ENCODE measurements at regions not wholly inside any gene's neighbourhood (a gene's known extent, or its start where the extent isn't known, plus 50 kb on each side); places are given as distances from the start of the nearest gene placed in this dataset.

DNA sequence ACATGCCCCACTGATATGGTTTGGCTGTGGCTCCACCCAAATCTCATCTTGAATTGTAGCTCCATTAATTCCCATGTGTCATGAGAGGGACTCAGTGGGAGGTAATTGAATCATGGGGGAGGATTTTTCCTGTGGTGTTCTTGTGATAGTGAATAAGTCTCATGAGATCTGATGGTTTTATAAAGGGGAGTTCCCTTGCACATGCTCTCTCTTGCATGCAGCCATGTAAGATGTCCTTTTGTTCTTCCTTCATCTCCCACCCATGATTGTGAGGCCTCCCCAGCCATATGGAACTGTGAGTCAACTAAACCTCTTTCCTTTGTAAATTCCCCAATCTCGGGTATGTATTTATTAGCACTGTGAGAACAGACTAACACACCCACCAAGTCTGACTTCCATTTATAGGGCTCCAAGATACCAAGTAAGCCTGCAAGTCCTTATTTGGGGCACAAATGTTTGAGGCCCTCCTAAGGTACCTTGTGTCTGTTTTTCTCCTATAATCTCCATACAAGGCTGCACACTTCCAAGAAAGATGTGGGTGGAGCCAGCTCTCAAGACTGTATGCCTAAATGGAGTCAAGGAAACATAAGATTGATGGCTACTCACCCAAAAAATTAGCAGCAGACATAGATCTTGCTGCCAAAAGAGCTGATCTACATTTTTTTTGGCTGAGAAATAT is 364.7 kb downstream of the TXNL1 start:
- H4K20me1 ChIP-seq (ENCODE audit: insufficient read depth, low read length) = no peaks in the 10 kb centered on the region
- TF ChIP-seq, protein P1, sequence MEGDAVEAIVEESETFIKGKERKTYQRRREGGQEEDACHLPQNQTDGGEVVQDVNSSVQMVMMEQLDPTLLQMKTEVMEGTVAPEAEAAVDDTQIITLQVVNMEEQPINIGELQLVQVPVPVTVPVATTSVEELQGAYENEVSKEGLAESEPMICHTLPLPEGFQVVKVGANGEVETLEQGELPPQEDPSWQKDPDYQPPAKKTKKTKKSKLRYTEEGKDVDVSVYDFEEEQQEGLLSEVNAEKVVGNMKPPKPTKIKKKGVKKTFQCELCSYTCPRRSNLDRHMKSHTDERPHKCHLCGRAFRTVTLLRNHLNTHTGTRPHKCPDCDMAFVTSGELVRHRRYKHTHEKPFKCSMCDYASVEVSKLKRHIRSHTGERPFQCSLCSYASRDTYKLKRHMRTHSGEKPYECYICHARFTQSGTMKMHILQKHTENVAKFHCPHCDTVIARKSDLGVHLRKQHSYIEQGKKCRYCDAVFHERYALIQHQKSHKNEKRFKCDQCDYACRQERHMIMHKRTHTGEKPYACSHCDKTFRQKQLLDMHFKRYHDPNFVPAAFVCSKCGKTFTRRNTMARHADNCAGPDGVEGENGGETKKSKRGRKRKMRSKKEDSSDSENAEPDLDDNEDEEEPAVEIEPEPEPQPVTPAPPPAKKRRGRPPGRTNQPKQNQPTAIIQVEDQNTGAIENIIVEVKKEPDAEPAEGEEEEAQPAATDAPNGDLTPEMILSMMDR (IDR thresholded peaks at IDR 0.05; ENCODE audit: extremely low read depth, low read depth, low read length) = no peak
- H3K4me3 ChIP-seq (ENCODE audit: insufficient read depth, low read length) = no peak overlapping the region
- H3K36me3 ChIP-seq (ENCODE audit: insufficient read depth, low read length) = no peaks in the 10 kb centered on the region
- H3K4me1 ChIP-seq (ENCODE audit: insufficient read depth, low read length) = no peaks in the 10 kb centered on the region
- H3K4me2 ChIP-seq (ENCODE audit: insufficient read depth, low read length) = no peak overlapping the region
- H3K27me3 ChIP-seq (ENCODE audit: insufficient read depth, low read length) = no peaks in the 10 kb centered on the region
- no peak for DNase-seq (ENCODE audit: insufficient read length, low spot score, missing footprints)
- H3K27ac ChIP-seq (ENCODE audit: low read depth, low read length) = no peak overlapping the region
- H2AFZ ChIP-seq (ENCODE audit: low read length) = no peak overlapping the region
- H3K9me3 ChIP-seq (ENCODE audit: low read depth, low read length) = no peaks in the 10 kb centered on the region
- no peaks in the 10 kb centered on the region for H3K79me2 ChIP-seq (ENCODE audit: insufficient read depth, low read length)

DNA sequence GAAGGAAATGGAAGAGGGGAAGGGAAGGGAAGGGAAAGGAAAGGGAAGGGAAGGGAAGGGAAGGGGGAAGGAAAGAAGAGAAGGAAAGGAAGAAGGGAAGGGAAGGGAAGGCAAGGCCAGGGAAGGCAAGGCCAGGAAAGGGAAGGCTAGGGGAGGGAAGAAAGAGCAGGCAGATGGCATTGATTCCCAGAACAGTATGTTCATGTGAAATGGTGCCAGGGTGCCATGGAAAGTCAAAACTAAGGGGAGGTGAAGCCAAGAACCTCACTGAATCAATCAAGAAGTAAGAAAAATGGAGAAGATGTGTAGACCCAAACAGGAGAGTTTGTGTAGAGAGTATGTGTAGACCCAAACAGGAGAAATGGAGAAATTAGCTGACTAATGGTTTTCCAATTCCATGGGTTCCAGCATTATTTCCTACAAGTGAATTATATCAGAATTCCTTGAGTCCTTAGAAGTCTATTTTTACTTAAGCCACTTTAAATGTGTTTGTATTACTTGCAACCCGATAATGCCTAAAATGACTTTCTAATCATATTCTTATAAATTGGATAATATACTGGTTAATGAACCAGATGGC is 367.6 kb downstream of the TXNL1 start:
- H3K4me1 ChIP-seq (ENCODE audit: insufficient read depth, low read length) = no peaks in the 10 kb centered on the region
- no peak overlapping the region for H3K4me2 ChIP-seq (ENCODE audit: insufficient read depth, low read length)
- H3K36me3 ChIP-seq (ENCODE audit: insufficient read depth, low read length) = no peaks in the 10 kb centered on the region
- no peaks in the 10 kb centered on the region for H4K20me1 ChIP-seq (ENCODE audit: insufficient read depth, low read length)
- no peak for DNase-seq (ENCODE audit: insufficient read length, low spot score, missing footprints)
- H3K27ac ChIP-seq (ENCODE audit: low read depth, low read length) = no peak overlapping the region
- no peaks in the 10 kb centered on the region for H3K79me2 ChIP-seq (ENCODE audit: insufficient read depth, low read length)
- no peaks in the 10 kb centered on the region for H3K27me3 ChIP-seq (ENCODE audit: insufficient read depth, low read length)
- TF ChIP-seq, protein P1 (IDR thresholded peaks at IDR 0.05; ENCODE audit: extremely low read depth, low read depth, low read length) = no peak
- H3K4me3 ChIP-seq (ENCODE audit: insufficient read depth, low read length) = no peak overlapping the region
- H2AFZ ChIP-seq (ENCODE audit: low read length) = no peak overlapping the region
- no peaks in the 10 kb centered on the region for H3K9me3 ChIP-seq (ENCODE audit: low read depth, low read length)

DNA sequence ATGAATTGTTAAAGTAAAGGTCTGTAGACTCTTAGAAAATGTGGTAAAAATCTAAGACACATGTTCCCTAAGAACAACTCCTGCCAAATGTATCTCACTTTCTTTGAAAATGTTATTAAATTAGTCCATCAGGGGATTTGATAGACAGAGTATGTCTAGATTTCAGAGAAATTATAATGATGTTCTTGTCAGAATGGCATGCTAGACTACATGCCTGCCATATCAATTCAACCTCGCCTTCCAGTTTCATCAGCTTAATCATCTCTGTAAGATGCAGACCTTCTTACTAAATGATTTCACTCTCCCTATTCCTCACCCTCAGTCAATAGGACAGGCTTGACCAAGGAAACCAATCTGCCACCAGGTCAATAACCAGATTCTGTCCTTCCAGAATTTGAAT is 368.4 kb downstream of the TXNL1 start:
- H3K9me3 ChIP-seq (ENCODE audit: low read depth, low read length) = no peaks in the 10 kb centered on the region
- H2AFZ ChIP-seq (ENCODE audit: low read length) = no peak overlapping the region
- no peak for DNase-seq (ENCODE audit: insufficient read length, low spot score, missing footprints)
- no peaks in the 10 kb centered on the region for H3K4me1 ChIP-seq (ENCODE audit: insufficient read depth, low read length)
- no peaks in the 10 kb centered on the region for H3K79me2 ChIP-seq (ENCODE audit: insufficient read depth, low read length)
- no peaks in the 10 kb centered on the region for H3K36me3 ChIP-seq (ENCODE audit: insufficient read depth, low read length)
- H4K20me1 ChIP-seq (ENCODE audit: insufficient read depth, low read length) = no peaks in the 10 kb centered on the region
- no peak overlapping the region for H3K4me2 ChIP-seq (ENCODE audit: insufficient read depth, low read length)
- H3K27me3 ChIP-seq (ENCODE audit: insufficient read depth, low read length) = no peaks in the 10 kb centered on the region
- H3K4me3 ChIP-seq (ENCODE audit: insufficient read depth, low read length) = no peak overlapping the region
- TF ChIP-seq, protein P1 (IDR thresholded peaks at IDR 0.05; ENCODE audit: extremely low read depth, low read depth, low read length) = no peak
- H3K27ac ChIP-seq (ENCODE audit: low read depth, low read length) = no peak overlapping the region

DNA sequence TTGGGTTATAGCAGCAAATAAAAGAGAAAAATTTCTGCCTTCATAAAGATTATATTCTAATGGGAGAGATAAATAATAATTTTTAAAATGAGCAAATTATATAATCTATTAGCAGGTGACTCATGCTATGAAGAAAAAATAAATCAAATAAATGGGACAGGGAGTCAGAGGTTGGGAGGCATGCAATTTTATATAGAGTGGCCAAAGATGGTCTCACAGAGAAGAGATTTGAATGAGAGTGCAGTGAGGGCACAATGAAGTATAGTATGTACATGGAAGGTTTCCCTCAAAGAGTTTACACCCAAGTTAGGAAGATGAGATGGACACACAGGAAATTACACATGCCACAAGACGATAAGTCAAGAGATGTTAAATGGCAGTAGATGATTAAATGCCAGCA is 369.4 kb downstream of the TXNL1 start:
- Histone ChIP-seq H3K9me3 (ENCODE audit: low read depth, low read length) (no peaks in the 10 kb centered on the region), H3K4me1 (ENCODE audit: insufficient read depth, low read length) (no peaks in the 10 kb centered on the region), H3K79me2 (ENCODE audit: insufficient read depth, low read length) (no peaks in the 10 kb centered on the region), H3K27me3 (ENCODE audit: insufficient read depth, low read length) (no peaks in the 10 kb centered on the region), H3K27ac (ENCODE audit: low read depth, low read length) (no peak overlapping the region), H3K4me2 (ENCODE audit: insufficient read depth, low read length) (no peak overlapping the region), H3K36me3 (ENCODE audit: insufficient read depth, low read length) (no peaks in the 10 kb centered on the region), H3K4me3 (ENCODE audit: insufficient read depth, low read length) (no peak overlapping the region), H4K20me1 (ENCODE audit: insufficient read depth, low read length) (no peaks in the 10 kb centered on the region), H2AFZ (ENCODE audit: low read length) (no peak overlapping the region)
- TF ChIP-seq, protein P1 (IDR thresholded peaks at IDR 0.05; ENCODE audit: extremely low read depth, low read depth, low read length) = no peak
- DNase-seq (ENCODE audit: insufficient read length, low spot score, missing footprints) = no peak

Measured in osteoblast (primary cell).